ENCODE measurements at regions not wholly inside any gene's neighbourhood (a gene's known extent, or its start where the extent isn't known, plus 50 kb on each side); places are given as distances from the start of the nearest gene placed in this dataset.

DNA sequence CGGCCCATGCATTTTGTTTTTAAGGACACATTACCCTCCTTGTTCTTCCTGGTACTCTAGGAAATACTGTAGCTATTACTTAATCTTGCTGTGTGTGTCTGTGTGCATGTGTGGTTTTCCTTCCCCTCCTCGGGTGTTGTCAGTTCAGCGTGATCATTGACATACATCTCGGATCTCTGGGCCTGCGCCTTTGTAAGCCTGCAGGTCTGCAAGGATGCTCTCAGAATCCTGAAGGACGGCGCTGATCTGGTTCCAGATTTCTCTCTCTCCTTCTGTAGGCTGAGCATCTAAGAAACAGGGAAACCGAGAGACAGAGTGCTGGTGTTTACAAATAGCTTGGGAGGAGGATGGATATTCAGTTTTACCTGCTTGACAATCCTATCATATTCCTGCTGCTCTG lies 100.2 kb downstream of the CYRIA start:
- no peak for DNase-seq (ENCODE audit: low read depth in 2 of 2)

DNA sequence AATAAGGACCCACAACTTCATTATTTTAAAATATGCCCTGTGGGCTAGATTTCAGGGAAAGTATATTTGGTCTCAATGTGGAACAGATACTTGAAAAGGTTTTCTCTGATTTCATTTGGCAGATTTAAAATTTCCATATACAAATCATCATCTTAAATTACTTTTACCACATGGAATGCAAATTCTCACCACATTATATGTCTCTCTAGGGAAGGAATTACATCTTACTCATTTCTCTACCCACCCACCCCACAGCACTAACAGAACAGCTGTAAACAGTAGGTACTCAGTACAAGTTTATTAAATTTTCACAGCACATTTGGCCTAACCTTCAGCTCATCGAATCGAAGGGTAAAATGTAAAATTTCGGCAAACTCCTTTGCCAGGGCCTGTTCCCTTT lies 104.0 kb downstream of the CYRIA start:
- no peak for DNase-seq (ENCODE audit: low read depth in 2 of 2)

DNA sequence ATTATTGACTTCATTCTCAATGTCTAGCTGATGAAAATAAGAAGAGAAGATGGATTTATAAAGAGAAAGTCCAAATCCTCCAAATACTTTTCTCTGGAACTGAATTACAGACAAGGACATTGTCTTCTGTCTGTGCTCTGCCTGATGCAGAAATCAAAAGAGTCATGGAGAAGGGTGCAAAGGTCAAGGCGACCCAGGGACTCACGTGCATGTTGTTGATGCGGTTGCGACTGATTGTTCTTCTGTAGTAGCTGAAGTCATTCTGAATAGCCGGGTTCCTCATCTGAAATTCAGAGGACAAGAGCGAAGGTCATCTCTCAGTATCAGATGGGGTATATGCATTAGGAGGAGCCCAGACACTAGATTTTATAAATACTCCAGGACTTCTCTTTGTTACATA lies 104.4 kb downstream of the CYRIA start:
- no peak for DNase-seq (ENCODE audit: low read depth in 2 of 2)

DNA sequence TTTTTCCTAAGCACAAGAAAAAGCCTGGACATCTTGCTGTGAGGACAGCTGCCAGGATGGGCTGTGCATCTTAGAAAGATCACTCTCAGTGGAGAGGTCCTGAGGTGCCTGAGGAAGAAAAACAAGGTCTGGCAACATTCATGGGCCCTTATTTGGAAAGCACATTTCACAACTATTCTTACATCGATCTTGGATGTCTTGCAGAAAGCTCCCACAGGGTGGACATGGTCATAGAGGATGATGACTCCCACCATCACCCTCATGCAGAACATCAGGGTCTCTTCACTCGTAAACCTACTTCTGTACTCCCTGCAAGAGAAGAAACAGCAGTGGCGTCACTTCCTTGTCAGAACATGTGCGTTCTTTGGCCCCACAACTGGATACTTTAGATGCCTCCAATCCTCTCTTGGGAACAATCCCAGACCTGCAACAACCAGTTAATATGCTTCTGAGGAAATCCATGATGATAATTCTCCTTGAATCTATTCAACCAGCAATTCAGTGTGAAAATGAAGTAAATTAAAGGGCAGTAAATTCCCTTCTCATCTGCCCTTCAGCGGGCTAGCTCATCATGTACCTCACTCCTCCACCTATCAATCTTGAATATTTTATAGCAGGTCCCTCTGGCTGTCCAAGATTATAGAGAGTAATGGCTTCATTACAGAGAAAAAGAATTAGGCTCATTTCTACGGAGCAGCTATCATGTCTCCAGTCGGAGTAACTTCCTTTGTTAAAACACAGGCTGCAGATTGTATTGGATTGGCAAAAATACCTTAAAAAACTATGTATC lies 106.2 kb downstream of the CYRIA start:
- DNase-seq (ENCODE audit: low read depth in 2 of 2), result no peak

DNA sequence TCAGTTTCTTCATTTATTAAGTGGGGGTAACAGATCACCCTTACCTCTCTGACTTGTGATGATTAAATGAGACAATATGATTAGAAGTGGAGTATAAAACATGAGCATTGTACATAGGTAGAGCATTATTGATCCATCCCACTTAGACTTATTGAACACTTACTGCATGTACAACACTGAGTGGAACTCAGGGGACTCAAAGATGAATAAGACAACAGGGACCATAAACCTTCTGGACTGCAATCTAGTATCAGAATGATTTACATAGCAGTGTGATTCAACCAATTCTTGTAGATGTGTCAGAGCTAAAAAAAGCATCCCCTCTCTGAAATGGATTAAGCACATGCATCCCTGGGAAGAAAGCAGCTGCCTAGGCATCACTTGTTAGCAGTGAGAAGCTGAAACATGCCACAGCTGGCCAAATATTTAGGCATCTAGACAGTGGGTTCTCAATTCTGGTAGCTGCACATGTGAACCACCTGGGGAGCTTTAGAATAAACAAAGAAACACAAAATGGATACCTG lies 111.5 kb downstream of the CYRIA start:
- no peak for DNase-seq (ENCODE audit: low read depth in 2 of 2)

DNA sequence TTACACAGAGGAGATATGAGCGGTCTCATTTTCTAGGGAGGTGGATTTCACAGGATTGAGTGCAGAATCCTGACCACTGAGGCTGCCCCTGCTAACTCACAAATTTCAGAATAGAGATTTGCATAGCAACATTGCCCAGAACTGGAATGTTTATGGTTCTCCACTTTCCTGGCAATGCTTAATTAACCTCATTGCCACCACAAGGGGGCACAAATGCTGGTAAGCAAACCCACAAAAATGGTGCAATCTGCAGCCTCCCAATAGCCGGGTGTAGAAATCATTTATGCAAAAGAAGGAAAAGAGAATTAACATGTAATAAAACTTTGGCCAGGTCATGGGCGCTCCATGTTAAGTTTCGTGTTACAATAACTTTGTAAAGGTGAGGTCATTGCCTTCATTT lies 112.4 kb downstream of the CYRIA start:
- DNase-seq (ENCODE audit: low read depth in 2 of 2), result peak; percentile 66 to 72

DNA sequence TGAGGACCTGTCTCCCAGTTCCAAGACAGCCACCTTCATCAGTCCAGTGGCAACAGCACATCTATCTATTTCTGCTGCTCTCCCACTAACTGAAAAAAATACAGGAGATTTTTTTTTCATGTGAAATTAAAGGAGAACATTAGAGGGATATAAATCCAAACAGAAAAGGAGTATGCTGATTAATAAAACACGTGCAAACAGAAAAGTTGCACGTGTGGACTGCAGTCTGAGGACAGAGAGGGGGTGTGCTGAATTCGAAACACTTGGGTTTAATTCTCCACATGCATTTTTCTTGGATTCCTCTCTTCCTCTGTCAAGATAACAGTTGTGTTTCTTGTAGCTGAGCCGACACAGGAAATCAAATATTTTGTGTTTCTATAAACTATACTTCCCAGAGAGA lies 113.4 kb downstream of the CYRIA start:
- DNase-seq (ENCODE audit: low read depth in 2 of 2), result no peak

DNA sequence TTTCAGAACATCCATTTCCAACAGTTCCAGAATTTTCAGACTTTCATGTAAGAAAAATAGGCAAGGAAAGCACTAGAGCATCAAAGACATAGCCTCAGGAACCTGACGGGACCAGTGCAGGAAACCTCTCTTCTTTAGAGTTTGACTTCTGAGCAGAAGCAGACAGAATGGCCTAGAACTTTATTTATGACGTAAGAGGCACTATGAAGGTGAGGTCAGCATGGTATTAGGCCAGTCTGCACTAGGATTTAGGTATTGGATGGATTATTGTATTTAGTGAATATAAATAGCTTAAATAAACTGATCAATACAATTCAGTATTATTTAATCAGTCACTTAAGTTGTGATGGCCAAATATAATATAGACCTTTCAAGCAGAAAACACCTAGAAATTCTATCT lies 117.6 kb downstream of the CYRIA start:
- no peak for DNase-seq (ENCODE audit: low read depth in 2 of 2)

DNA sequence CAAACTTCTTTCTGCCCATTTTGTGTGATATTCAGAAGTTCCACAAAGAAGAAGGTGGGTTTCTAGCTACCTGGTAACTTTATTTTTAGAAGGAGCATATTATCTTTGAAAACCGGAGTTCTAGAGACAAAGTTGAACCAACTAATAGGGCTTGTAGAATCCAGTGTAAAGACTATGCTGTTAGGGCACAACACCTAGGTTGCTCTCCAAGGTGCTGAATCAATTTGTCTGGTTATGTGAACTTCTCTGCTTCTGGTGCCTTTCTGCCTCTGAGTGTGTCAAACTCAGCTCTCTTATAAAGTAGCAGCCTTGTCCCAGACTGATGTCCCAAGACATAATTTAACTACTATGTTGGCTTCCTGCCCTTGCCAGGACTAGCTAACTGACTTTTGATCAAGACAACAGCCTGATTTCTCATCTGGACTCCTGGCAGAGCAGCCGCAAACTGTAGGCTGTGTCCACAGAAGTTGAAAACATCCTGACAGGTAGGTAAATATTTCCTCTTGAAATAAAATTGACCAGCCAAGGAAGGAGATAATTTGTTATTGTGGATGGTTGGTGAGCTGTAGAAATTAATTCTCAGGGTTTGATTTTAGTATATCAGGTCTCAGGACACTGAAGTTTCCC lies 119.4 kb downstream of the CYRIA start:
- peak; percentile 64 to 70 for DNase-seq (ENCODE audit: low read depth in 2 of 2)

DNA sequence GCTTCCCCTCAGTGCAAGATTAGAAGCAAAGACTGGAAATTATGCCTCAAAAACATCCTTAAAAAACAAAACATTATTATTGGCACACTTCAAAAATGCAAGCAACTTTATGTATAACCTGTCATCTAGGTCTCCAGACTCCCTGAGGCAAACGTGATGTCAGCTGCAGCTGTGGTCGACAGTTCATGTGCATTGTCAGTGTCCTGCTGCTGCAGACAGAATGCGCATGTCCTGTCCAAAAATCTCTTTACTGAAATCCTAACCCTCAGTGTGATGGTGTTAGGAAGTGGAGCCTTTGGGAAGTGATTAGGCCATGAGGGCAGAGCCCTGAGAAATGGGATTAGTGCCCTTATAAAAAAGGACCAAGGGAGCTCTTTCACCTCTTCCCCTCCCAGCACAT lies 126.9 kb downstream of the CYRIA start:
- DNase-seq (ENCODE audit: low read depth in 2 of 2), result no peak

DNA sequence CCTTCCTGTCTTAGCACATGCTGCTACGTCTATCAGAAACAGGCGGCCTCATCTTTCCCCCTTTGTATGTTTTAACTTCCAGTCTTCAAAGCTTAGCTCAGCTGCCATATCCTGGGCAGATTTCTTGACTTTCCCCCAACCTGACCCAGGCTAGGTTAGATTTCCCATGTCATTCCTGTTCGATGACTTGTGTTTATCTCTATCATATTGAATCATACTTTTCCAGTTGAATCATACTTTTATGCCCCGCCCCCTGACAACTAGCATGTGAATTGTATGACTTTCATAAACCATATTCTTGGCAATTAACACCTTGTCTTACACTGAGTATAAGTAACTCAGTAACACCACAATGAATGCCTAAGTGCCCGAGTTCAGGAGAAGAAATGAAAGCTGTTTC lies 128.3 kb downstream of the CYRIA start:
- peak; percentile 8 to 49 for DNase-seq (ENCODE audit: low read depth in 2 of 2)

DNA sequence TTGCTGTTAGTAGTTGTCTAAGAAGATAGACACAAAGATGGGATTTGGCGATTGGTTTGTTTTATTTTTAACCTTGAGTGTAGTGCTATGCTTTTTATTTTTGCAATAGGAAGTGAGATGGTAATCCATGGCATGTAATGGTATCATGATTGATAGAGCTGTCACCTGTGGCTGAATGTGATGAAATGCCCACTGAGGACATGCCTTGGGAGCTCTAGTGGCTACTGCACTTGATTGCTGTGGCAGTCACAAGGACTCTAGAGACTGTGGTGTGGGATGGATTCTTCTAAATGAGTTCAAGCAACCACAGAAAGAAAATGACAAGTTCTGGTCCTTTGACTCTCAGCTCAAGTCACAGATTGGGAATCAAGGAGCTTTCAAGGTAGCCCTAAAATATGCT lies 139.4 kb downstream of the CYRIA start:
- DNase-seq (ENCODE audit: low read depth in 2 of 2), result no peak

DNA sequence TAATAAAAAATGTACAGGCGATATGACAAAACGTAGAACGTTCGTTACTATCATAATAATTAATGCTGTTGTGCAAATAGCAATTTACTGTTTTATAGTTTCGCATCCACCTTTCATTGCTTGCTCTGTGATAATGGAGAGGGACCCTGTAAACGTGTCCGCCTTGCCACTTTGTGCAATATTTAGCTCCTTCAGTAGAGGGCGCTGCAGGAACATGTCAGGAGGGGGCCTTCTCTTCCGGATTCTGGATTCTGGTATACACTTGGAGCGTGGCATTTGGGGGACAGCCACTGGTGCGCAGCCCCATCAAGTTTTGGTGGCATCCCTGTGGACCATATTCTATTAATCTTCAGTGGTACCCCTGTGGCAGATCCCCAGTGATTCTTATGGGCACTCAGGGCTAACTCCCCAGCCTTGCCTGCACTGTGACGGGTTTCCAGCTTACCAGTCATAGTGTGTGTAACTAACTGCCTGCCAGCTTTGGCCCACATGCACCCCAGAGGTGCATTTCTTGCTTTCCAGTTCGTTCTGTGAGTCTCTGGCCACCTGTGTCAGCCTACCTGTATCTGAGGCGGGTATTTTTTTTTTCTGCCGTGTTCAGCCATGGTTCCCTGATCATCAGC lies 140.3 kb downstream of the CYRIA start:
- DNase-seq (ENCODE audit: low read depth in 2 of 2), result peak; percentile 45 to 50

DNA sequence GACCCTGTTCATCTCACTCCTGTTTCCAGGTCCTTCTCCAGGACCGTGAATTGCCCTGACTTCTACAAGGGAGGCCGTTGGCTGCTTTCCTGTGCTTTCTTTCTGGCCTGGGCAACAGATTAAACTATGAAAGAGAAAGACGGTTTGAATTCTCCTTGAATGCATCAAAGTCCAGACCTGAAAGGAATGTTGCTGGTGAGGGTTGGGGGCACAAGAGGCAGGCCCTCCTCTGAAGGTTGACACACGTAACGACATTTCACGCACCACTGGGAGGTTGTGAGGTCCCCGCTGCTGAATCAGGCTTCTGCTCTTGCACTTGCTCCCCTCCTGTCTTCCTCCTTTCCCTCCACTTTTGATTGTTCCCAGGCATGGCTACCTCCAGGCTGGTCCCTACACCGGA lies 141.9 kb downstream of the CYRIA start:
- no peak for DNase-seq (ENCODE audit: low read depth in 2 of 2)

DNA sequence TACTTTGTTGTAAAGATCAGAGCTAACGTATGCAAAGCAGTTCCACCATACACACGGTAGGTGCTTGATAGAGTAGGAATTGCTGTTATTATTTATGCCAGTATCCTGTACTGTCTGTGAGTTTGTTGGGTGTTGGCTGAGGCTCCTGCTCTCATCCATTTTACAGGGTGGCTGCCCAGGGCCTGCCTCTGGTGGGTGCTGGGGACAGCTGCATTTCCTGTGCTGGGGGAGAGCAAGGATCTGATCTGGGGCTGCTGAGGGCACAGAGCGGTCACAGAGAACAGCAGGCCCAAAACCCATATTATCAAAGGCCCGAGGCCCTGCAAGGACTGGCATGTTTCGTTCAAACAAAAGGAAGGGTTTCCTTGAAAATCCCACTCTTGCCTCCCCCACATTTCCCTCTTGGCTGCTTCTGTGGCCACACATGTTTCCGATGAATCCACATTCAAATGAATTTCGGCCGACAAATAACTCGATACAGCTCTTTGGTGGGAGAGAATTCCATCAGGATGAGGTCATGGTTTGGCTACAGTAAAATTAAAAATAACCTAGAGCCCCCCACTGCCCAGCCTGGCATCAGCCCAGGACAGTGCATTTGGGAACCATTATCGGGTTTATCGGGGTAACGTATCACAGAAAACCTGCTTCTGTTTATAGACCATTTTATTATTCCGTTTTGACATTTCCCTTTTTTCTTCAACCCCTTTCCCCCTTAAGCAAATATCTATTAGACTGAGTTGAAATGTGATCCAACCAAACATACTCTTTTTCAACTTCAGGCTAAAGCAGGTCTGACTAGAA lies 143.4 kb downstream of the CYRIA start:
- peak in 1 of 2 donors; percentile 54 for DNase-seq (ENCODE audit: low read depth in 2 of 2)

DNA sequence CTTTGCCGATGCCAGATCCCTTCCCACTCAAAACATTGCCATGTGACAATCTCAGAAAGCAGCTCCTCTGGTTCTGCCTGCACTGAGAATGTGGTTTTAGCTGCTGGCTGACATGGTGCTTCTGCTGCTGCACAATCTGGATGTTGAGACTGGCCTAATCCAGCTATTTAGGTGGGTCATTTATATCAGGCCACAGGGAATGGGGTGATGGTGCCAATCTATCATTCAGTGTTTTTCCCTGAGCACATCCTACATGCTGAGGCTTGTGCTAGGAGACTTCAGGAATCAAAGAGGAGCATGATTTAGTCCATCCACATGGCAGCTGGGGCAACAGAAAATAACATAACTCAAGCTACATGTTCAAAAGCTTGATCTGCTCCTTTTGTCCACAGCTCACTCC lies 144.7 kb downstream of the CYRIA start:
- no peak for DNase-seq (ENCODE audit: low read depth in 2 of 2)

DNA sequence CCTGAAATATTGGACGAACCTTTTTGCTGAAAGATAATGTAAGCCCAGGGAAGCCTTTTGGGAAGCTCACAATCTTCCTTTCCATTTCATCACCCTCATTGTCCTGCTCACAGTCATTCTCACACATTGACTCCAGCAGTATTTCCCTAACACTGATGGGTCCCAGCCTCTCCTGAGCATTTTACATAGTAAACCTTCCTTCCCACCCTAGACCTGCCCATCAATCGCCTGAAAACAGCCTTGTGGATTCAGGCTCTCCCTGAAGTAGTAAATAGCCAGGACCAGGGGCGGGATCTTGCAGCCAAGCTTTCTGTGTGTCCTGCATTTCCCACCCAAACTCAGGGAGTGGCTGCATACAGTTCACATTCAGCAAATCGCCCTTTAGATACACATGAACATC lies 149.9 kb downstream of the CYRIA start:
- no peak for DNase-seq (ENCODE audit: low read depth in 2 of 2)

DNA sequence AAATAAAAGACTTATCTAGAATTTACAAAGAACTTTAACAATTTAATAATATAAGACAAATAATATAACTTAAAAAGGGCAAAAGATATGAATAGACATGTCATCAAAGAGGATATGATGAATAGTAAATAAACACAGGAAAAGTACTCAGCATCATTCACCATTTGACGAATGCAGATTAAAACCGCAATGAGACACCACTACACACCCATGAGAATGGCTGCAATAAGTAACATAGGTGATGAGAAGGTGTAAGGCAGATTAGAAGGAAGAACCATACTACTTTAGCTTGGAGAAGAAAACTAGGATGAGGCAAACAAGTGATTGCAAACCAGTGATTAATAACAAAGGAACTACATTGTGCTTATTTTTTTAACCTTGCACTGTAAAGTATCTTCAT lies 152.0 kb downstream of the CYRIA start:
- DNase-seq (ENCODE audit: low read depth in 2 of 2), result peak in 1 of 2 donors; percentile 13

DNA sequence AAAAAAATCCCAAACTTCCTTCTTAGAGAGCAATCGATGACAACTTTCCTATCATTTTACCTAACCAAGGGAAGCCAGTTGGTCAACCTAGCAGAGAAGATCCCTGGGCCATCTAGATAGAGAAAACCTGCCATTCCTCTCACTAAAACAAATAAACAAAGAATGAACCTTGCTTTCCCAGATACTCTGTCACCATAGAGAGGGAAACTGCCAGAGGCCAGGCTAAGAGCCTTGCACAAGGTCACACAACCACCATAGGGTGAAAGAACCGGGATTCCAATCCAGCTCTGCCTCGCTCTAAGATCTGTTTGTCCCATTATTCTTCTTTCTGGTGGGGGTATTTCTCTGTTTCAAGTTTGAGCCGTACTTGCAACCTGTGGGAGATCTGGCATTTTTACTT lies 154.6 kb downstream of the CYRIA start:
- no peak for DNase-seq (ENCODE audit: low read depth in 2 of 2)

DNA sequence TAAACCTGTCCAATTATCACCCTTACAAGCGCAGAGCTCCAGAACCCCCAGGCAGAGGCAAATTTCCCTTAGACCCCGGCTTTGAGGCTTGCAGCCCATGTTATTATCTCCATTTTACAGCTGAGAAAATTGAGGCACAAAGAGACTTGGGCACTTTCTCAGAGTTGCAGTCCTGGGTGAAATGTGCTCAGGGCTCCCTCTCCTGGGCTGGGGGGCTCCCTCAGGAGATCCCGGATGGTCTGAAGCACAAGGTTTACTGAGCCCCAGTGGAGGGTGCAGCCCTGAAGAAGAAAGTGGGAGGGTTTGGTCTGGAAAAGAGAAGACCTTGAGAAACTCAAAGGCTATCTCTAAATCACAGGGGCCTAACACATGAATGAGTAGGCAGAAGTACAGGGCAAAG lies 156.6 kb downstream of the CYRIA start:
- DNase-seq (ENCODE audit: low read depth in 2 of 2), result no peak

DNA sequence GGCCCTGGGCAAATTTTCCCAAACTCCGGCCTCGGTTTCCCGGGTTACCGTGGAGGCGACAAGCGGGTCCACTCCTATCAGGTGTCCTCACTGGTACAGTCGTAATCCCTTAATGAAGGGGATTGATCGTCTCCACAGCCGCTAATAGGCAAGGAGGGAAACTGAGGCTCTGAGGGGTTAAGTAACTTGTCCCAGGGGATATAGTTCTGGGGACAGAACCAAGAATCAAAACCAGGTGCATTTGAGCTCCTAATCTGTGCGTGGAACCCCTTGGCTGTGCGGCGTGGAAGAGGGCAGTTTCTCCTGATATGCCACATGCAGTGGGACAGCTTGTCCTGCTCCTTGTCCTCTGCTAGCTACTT lies 157.2 kb downstream of the CYRIA start:
- DNase-seq (ENCODE audit: low read depth in 2 of 2), result no peak
